HG03064 (cell line): ENCODE measurements at regions not wholly inside any gene's neighbourhood (a gene's known extent, or its start where the extent isn't known, plus 50 kb on each side); places are given as distances from the start of the nearest gene placed in this dataset.

Source experiments
- ATAC-seq: cut with Tn5 transposase; IDR thresholded peaks from one replicate; pipeline ENCODE4 v1.9.1; 2021; ENCODE audit warnings: low read depth; ENCODE audit not compliant: unreplicated experiment

DNA sequence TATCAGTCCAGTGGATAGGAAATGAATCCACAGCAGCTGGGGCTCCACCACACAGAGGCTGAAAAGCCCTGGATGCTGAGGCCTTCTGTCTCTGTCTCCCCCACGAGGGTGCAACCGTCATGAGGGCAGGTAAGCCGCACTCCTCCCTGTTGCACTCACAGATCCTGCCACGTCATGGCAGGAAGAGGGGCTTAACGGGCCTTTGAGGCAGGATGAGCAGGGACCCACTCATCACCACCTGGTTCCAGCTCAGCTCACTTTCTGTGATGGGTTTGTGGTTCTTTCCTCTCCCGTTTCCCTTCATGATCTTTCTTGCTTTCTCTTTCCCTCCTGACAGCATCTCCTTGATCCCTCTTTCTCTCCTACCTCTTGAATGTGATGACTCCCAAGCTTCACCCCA lies 575.2 kb downstream of the CCDC171 start:
- no peak for ATAC-seq

- no peak for ATAC-seq
These were observed 578.4 kb downstream of the CCDC171 start for GRCh38 chr9:16131264-16131663.

DNA sequence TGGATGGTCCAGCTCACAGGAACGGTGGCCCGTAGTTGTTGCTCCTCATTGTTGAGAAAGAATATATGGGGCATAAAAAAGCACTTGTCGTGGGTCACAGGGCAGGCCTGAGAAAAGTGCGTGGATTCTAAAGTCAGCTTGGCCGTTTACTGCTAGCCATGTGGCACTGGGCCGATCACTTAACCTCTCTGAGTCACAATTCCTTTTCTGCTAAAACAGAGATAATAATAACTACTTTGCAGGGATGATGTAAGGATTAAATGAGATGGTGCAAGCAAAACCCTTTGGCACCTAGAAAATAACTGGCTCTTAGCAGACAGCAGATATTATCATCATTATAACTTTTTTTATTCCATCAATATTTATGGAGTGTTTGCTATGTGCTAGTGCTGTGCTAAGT lies 579.7 kb downstream of the CCDC171 start:
- ATAC-seq, result no peak

GRCh38 chr9:16133032-16133431 lies 580.2 kb downstream of the CCDC171 start:
- no peak for ATAC-seq

- ATAC-seq, result peak; percentile 81
These were observed 580.8 kb downstream of the CCDC171 start for GRCh38 chr9:16133556-16134227.

GRCh38 chr9:16134351-16134750 lies 581.5 kb downstream of the CCDC171 start:
- no peak for ATAC-seq

DNA sequence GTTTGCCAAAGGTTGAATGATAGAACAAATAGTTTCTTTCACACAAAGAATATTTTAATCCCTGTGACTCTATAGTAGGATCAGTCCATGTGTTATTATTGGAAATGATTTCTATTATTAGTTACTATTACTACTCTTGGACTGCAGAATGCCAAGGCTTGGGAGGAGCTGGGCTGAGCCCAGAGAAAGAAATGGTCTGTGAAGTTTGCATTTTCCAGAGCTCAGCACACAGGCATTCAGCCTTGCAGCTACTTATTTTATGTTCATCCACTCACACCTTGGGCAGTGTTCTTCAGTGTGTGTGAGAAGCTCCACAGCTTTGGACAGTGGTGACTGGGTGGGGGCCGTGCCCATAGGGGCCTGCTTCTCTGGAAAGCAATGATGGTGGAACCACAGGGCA lies 583.1 kb downstream of the CCDC171 start:
- ATAC-seq, result no peak

DNA sequence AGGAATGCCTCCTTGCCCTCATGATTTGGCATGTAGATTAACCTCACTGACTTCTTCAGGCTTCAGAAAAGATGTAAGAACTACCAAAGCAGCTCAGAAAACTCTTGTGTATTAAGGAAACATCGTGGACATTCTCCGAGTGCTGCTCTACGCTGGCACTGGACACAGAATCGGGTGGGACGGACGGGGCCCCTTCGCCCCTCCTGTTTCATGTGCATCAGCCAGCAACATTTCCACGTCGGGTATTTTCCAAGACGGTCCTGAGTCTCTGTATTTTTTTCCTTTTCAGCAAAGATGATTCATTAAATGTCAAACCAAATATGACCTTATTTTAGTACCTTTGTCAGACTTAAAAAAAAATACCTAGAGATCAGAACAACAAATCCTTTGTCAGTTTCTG lies 583.6 kb downstream of the CCDC171 start:
- ATAC-seq, result no peak

DNA sequence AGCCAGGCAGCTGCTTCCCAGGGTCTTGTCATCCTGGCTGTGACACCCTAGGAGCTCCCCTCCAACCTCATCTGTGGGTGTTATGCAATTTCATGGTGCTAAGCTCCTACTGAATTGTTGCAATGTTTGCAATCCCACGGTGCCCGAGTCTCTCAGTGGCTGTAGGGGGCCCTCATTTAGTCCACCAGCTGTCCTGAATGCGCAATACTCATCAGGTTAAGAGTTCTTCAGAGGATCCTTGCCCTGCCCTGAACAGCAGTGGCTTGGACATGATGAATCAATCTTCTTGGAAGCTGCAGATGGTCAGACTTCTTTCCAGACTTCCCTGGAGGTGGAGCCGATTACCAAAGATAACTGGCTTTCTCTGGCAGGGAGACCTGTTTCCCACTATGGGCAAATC lies 584.1 kb downstream of the CCDC171 start:
- ATAC-seq, result no peak

GRCh38 chr9:16138561-16139491 lies 586.0 kb downstream of the CCDC171 start:
- ATAC-seq, result no peak

DNA sequence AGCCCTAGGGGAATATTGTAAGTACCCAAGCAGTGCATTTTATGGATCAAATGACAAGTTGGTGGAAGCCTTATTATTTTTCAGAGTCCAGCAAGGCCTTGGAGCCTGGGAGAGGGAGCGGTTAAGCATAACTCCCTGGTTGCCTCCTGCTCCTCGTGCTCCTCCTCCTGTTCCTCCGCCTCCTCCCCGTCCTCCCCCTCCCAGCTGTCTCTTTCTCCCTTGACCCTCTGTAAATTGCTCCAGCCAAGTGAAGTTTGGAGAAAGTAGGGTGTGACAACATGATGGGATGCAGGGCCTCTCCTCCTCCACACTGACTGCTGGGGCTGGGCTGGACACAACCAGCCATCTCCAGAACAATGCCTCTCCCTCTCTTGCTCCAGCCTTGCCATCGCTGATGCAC lies 586.9 kb downstream of the CCDC171 start:
- ATAC-seq, result no peak

- no peak for ATAC-seq
These were observed 590.5 kb downstream of the CCDC171 start for GRCh38 chr9:16143310-16143709.

DNA sequence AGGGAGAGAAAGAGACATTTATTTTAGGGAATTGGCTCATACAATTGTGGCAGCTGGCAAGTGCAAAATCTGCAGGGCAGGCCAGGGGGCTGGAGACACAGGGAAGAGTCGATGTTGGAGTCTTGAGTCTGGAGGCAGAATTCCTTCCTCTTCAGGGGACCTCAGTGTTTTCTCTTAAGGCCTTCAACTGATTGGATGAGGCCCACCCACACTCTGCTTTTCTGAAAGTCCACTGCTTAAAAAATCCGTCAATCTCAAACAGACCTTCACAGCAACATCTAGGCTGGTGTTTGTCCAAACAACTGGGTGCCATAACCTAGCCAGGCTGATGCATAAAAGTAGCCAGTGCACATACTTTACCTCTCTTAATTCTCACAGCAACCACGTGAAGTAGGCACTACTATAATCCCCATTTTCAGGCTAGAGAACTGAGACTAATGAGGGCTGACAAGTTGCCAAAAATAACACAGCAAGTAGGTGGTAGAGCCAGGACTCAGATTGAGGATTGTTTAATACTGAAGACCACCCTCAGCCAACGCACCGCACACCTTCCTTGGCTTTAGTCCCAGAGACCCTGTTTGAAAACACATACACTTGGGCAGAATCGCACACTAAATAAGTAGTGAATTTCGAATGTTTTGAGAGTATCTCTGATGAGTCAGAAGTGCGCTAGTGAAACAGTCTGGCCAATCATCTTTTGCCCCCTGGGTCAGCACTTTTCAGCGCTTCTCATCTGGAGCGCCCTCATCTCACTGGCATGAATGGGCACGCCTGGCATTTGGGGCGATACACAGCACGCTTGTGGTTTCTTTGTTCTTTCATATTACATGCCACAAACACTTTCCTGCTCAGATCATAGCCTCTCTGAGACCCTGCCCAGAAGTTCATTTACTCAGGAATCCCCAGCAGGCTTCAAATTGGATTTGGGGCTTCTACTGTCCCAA lies 591.4 kb downstream of the CCDC171 start:
- no peak for ATAC-seq

GRCh38 chr9:16145196-16145950 lies 592.5 kb downstream of the CCDC171 start:
- ATAC-seq, result no peak

- no peak for ATAC-seq
These were observed 594.9 kb downstream of the CCDC171 start for GRCh38 chr9:16147726-16148125.

DNA sequence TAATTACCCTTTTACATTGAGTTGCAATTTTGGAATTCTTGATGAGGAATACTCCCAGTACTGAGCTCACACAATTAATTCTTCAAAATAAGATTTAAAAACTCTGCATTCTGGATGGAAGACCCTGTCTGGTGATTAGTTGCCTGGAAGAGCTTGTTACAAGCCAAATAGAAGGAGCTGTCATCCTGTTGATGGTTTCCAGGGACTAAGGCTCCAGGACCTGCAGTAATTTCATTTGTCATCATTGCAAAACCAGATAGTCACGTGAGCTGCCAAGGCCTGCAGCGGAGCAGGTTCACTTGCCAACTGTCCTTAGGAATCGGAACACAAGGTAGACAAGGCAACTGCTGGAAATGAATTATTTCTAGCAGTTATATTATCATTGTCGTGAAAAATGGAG lies 597.7 kb downstream of the CCDC171 start:
- no peak for ATAC-seq

DNA sequence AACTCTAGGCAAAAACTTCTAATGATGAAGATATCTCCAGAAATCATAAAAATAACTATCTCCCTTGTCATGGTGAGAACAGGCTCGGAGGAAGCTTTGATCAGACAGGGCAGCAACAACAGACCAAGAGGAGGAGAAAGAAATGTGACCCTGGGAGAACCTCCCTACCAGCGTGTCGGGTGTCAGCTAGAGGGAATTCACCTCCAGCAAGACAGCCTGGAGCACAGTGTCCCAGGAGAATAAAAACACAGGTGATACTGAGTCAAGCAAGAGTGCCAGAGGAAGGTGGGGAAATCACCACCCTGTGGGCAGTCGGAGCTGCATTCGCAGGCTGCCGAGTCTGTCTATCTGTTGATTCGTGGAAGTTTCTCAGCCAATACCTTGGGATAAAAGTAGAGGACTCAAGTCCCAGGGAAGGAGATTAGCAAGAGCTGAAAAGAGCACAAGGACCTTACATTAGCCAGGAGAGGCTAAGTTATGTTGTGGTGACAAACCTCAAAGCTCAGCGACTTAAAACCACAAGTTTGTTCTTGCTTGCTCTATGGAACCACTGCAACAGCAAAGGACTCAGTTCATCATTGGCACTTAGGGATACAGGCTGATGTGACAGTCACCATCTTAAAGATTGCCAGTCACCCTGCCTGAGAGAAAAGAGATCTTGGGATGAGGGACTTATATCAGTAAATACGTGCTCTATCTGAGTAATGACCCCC lies 598.3 kb downstream of the CCDC171 start:
- no peak for ATAC-seq

DNA sequence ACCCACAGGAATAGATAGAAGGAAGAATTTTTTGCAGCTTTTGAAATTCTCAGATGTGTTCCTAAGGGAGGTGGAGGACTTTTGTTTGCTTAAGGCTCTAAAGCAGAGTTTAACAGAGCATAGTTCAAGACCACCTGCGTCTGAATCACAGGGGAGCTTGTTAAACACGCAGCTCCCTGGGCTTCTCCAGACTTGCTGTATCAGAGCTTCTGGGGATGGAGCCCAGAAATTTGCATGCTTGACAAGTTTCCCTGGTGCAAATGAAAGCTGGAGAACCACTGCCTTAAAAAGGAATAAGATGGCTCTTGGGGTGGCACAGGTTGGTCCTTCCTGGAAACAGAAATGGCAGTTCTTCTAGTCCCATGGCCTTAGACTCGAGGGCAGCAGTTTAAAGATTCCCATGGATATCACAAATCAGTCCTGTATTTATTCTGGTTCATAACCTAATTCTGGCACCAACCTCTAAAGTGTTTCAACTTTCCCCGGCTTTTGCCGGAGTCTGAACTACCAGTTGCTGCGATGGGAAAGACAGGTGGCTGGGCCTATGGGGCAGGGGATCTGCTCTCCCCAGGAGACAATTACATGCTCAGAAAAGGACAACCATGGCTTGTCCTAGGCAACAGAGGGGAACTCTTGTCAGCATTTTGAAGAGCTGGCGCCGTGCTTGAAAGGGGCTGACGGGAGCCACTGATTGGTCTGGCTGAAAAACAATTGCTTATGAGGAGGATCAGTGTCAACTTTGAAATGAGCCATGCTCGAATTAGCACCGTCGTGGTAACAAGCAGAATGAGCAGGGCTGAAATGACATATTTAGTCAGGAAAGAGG lies 599.6 kb downstream of the CCDC171 start:
- no peak for ATAC-seq

DNA sequence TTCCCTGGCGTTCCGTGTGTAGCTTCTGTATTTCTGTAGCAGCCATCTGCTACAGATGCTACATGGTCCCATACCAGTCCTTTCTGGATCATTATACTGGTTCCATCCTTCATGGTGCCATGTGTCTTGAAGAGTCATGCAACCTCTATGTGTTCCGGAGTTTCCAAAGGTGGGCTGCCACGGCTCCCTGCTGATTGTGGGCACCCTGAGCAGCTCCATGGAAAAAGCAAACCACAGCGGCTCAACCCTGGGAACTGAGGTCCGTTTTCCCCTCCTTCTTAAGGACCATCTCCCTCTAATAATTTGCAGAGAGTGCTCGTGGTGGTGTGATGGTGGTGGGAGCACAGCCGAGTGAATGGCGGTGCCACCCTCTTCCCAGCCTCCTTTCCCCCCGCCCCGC lies 600.4 kb downstream of the CCDC171 start:
- ATAC-seq, result no peak
